ENCODE measurements at regions not wholly inside any gene's neighbourhood (a gene's known extent, or its start where the extent isn't known, plus 50 kb on each side); places are given as distances from the start of the nearest gene placed in this dataset.

GRCh38 chr1:234875953-234876855 lies 252.4 kb downstream of the TOMM20 start:
- DNase-seq, result no peak

GRCh38 chr1:234875328-234875952 lies 253.2 kb downstream of the TOMM20 start:
- DNase-seq, result no peak

DNA sequence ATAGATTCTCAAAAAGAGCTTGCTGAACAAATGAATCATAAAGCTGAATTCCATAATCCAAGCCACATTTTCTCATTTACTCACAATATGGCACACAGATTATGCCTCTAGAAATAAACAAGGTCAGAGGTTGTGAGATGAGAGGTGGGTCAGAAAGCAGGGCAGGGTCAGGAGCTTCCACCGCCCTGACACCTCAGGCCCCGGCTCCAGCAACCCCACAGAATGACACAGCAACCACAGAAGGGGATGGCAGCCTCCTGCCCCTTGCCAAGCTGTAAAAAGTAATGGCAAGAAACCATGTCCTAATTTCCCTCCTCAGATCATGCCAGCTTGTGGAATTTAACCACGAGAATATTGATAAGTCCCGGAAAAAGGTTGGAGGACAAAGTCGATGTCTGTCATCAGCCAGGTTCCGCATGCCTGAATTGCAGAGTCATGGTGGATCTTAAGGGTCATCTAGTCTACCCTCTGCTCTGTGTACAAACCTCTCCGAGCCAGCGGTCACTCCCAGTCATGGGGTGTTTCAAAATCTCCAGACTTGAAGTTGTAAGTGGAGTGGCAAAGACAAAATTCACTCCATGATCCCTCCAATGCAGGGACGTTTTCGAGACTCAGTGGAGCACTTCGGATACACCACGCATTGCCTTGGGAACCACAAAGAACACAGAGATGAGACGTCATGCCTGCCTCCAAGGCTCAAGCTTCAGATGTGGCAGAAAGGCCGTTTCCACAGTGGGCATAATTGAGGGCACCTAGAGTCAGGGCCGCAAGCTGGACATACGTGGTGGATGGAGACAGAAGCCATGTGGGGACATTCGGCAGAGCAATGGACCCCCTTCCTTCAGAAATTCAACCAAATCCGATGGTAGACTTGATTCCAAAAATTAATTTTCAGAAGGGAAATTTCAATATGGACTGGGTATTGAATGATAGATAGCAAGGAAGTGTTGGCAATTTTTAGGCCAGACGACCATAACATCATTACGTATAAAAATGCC lies 254.0 kb downstream of the TOMM20 start:
- no peak for DNase-seq

- no peak for DNase-seq
Observed at GRCh38 chr1:234871710-234872271, 256.8 kb downstream of the TOMM20 start.

- DNase-seq, result no peak
Observed at GRCh38 chr1:234871039-234871709, 257.5 kb downstream of the TOMM20 start.

DNA sequence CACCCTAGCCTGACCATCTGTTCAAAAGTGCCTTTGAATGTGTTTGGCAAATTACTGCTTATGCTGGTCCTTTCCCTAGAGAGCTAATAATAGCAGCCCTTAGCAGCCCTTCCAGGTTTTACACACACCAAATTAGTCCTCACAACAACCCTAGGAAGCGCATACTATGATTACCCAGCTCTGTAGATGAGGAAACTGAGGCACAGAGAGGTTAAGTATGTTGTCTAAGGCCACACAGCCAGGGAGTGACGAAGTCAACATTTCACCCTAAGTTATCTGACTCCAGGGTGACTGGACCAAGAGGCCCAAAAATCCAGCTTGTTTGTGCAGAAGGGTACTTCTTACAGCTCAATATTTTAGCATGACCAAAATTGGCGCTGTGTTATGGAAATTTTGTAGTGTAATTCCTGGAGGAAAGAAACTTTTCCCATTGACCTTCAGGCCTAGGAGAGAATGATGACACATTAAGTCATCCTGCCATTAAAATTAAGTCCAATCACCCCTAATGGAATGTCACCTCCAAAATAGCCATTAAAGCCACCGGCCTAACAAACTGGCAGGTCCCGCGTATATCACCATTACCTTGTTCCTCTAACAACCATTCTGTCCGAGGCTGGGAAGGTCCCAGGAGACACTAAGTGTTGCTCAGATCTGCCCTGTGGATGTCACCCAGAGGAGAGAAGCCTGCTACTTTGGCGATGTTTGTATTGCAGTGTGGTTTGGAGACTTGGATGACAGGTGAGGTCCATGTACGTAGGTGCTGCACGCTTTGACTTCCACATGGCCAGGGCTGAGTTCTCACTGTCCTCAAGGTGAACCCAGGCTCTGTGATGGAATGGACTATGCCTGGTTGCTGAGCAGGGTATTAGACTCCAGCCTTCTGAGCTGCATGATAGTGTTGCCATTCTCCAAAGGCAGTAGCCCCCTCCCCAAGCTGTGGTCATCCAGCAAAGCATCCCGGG lies 258.3 kb downstream of the TOMM20 start:
- peak; percentile 87 for DNase-seq

DNA sequence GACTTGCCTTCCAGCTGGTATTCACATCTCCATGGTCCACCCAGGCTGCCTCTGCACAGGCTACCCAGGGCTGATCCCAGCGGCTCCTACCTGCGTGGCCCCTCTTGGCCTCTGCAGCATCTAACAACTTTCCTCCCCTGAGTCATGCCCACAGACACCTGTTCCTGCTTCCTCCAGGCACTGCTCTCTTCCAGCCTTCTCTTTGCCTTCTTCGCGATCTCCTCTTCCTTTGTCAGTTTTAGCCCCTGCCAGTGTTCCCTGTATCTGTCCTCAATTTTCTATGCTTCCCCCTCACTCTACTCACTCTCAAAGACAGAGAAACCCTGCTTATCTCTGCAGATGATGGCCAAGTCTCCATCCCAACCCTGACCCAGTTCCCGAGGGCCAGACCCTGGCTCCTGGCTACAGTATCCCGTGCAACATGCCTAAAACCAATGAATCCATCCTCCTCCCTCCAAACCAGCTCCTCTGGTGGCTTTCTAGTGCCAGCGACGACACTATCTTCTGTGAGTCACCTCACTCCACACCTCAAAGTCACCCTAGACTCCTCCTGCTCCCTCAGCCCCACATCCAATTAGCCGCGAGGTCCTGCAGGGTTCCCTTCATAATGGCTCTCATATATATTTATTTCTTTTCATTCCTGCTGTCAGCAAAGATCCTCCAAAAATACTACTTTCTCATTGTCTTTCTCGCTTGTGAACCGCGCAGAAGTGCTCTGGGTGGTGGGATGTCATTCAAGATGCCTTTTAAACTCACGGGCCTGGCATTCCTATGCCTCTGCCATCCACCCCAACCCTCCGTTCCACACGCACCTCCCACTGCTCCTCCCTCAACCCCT lies 259.2 kb downstream of the TOMM20 start:
- no peak for DNase-seq

GRCh38 chr1:234868296-234869147 lies 258.5 kb upstream of the IRF2BP2 start:
- no peak for DNase-seq

- no peak for DNase-seq
Observed at GRCh38 chr1:234866007-234866866, 256.3 kb upstream of the IRF2BP2 start.

DNA sequence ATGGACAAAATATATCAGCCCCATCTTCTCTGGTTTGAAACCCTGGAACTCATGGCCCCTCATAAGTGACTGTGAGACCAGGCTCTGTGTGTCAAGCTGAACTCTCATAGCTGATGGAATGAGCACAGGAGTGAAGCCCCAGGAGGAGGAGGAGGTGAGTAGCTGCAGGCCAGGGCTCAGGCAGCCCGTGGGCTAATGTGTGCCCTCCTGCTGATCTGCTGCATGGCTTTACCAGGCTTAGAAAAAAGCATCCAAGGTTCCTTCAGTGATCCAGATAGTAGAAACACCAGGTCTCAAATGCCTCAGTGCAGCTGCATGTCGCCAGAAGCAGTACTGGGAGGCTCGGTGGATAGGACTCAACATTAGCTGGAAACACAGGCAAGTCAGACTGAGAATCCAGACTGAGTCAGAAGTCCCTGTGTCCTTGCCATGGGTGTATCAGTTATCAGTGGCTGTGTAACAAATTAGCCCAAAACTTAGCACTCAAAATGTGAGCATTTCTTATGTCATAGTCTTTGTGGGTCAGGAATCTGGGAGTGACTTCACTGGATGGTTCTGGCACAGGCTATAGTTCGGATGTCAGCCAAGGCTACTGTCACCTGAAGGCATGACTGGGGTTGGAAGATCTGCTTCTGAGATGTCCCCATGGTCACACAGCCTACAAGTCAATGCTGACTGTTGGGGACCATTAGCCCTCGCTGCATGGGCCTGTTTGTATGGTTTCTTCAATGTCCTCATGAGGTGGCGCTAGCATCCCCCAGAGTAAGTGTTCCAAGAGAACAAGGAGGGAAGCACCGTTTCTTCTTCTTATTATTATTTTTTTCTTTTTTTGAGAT lies 255.4 kb upstream of the IRF2BP2 start:
- DNase-seq, result no peak

GRCh38 chr1:234864116-234864515 lies 254.1 kb upstream of the IRF2BP2 start:
- no peak for DNase-seq

GRCh38 chr1:234863551-234863971 lies 253.6 kb upstream of the IRF2BP2 start:
- DNase-seq, result no peak

DNA sequence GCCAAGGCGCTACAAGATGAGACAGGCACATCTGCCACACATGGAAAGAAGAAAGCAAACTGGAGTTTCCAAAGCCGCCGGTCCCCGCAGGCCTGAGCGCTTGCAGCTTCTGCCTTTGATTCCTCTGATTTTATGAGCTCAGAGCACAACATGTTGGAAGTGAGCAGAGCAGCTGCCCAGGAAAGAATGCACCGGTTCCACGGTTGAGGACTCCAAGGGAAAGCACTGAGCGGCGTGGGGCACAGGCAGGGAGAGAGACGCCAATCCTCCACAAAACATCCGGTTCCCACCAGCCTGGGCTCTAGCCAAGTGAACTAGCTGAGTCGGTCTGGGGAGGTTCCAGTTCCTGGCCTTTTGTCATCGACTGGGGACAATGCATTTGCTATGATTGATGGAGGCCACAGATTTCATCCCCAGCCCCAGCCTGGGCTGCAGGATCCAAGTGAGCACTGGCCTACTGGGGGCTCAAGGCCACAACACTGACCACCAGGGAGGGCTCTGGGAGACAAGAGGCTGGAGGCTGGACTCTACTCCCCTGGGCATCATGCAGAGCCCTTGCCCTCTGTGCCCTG lies 253.1 kb upstream of the IRF2BP2 start:
- DNase-seq, result peak; percentile 66

DNA sequence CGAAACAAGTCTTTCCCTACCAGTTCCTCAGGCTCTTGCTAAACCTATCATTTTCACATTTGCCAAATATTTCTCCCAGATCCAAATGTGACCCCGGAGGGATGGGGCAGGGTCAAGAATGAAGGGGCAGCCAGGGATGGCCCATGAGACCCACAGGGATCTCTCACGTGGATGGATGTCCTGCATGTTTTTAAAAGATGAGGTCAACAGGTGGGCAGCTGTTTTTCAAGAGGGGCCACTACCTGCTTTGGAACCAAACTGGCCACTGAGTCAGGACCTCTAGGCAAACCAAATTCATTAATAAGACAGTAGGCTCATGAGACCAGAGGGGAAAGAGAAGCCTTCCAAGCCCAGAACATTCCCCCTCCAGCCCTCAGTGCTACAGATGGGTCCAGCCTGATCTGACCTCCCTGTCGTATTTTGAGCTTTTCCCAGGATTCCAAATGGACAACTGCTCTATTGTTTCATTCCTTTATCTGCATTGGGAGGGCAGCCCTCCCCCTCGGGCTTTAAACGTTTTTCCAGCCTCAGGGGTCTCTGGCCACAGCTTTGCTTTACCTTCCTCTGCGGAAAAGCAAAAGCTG lies 252.5 kb upstream of the IRF2BP2 start:
- no peak for DNase-seq

GRCh38 chr1:234861761-234862160 lies 251.8 kb upstream of the IRF2BP2 start:
- no peak for DNase-seq

GRCh38 chr1:234861024-234861620 lies 251.1 kb upstream of the IRF2BP2 start:
- no peak for DNase-seq
